ENCODE measurements at regions not wholly inside any gene's neighbourhood (a gene's known extent, or its start where the extent isn't known, plus 50 kb on each side); places are given as distances from the start of the nearest gene placed in this dataset.
A peak's percentile ranks its signal among the peaks of the same experiment; 100 is the strongest.

- POLR2A ChIA-PET: no interaction called here
- dilution Hi-C loops (cut with MboI; ENCODE audit: extremely low pct_ligation_motif_present, low sequenced_read_pairs) (no loop called here), intact Hi-C loops (cut with micrococcal nuclease) (loop anchor here (5.0 kb wide), 1 partner anchor 136 kb away; no protein-coding TSS in a partner anchor)
- Histone ChIP-seq H3K27me3 (ENCODE audit: control insufficient read depth in 2 of 2, insufficient read depth in 2 of 2, low read length in 2 of 2) (no peaks in the 10 kb centered on the region), H3K4me1 (ENCODE audit: control insufficient read depth, extremely low read depth, insufficient read depth, low read length) (peaks cover 12% of the 10 kb centered on the region), H3K36me3 (ENCODE audit: control insufficient read depth in 2 of 2, extremely low read depth in 1 of 2, insufficient read depth in 2 of 2, low read length in 2 of 2) (no peaks in the 10 kb centered on the region), H4K20me1 (replicated peaks; ENCODE audit: control insufficient read depth, extremely low read depth, insufficient read depth, low read length) (no peaks in the 10 kb centered on the region), H3K9ac (replicated peaks; ENCODE audit: extremely low read depth, insufficient read depth, low read length) (no peak overlapping the region), H3K9me3 (replicated peaks; ENCODE audit: control insufficient read depth, insufficient read depth, low read length) (no peaks in the 10 kb centered on the region), H3K4me3 (replicated peaks in 1 of 3; ENCODE audit: insufficient read depth in 1 of 3, low read depth in 1 of 3, low read length in 3 of 3) (no peak overlapping the region), H3K27ac (ENCODE audit: insufficient read depth, low read depth, low read length) (no peak overlapping the region), H2AFZ (ENCODE audit: low read depth, low read length) (no peak overlapping the region), H3K4me2 (ENCODE audit: insufficient read depth, low read length) (no peak overlapping the region), H3K79me2 (ENCODE audit: control insufficient read depth, insufficient read depth, low read length) (no peaks in the 10 kb centered on the region), H3K9me1 (replicated peaks; ENCODE audit: control insufficient read depth, extremely low read depth, insufficient read depth, low read length) (no peaks in the 10 kb centered on the region)
- peak; percentile 74 for FAIRE-seq
- DNase-seq (ENCODE audit: low read depth, low spot score): peak; percentile 43
- no TSS peak for BruUV-seq (replicated peaks)
- CTCF ChIA-PET: interaction anchor here (0.8 to 0.9 kb wide), 2 partner anchors 9 to 169 kb away, joined by 3 read pairs; no protein-coding TSS in a partner anchor
- TF ChIP-seq FOS (IDR thresholded peaks at IDR 0.05; ENCODE audit: borderline replicate concordance, insufficient read depth, low read length) (peak; percentile 39), POLR2A (IDR thresholded peaks at IDR 0.05; ENCODE audit: low read depth, low read length) (no peak)
These were observed 251.8 kb downstream of the LPIN1 start for GRCh38 chr2:11998218-11998617.

- ChIA-PET CTCF (interaction anchor here (0.8 to 0.9 kb wide), 2 partner anchors 8 to 170 kb away, joined by 3 read pairs; no protein-coding TSS in a partner anchor), POLR2A (no interaction called here)
- no peaks in the 10 kb centered on the region for H3K9me3 ChIP-seq (replicated peaks; ENCODE audit: control insufficient read depth, insufficient read depth, low read length)
- DNase-seq (ENCODE audit: low read depth, low spot score): no peak
- intact Hi-C loops (cut with micrococcal nuclease) (loop anchor here (5.0 kb wide), 1 partner anchor 137 kb away; no protein-coding TSS in a partner anchor), dilution Hi-C loops (cut with MboI; ENCODE audit: extremely low pct_ligation_motif_present, low sequenced_read_pairs) (no loop called here)
- BruUV-seq (replicated peaks): no TSS peak
- no peak overlapping the region for H3K9ac ChIP-seq (replicated peaks; ENCODE audit: extremely low read depth, insufficient read depth, low read length)
- peaks cover 12% of the 10 kb centered on the region for H3K4me1 ChIP-seq (ENCODE audit: control insufficient read depth, extremely low read depth, insufficient read depth, low read length)
- no peaks in the 10 kb centered on the region for H3K27me3 ChIP-seq (ENCODE audit: control insufficient read depth in 2 of 2, insufficient read depth in 2 of 2, low read length in 2 of 2)
- no peak for TF ChIP-seq MYC (IDR thresholded peaks at IDR 0.05; ENCODE audit: low read depth, low read length)
- no peak for TF ChIP-seq MAX (IDR thresholded peaks at IDR 0.05; ENCODE audit: insufficient read depth, insufficient read length)
- TF ChIP-seq FOS (IDR thresholded peaks at IDR 0.05; ENCODE audit: borderline replicate concordance, insufficient read depth, low read length): no peak
- no peak for TF ChIP-seq POLR2AphosphoS5 (IDR thresholded peaks at IDR 0.05; ENCODE audit: insufficient read depth, low read depth, low read length)
- TF ChIP-seq EZH2 (IDR thresholded peaks at IDR 0.05; ENCODE audit: borderline replicate concordance, low read depth, low read length, severe bottlenecking): no peak
- no peak for TF ChIP-seq POLR2A (IDR thresholded peaks at IDR 0.05; ENCODE audit: low read depth, low read length)
- TF ChIP-seq JUN (IDR thresholded peaks at IDR 0.05; ENCODE audit: borderline replicate concordance, insufficient read depth, insufficient read length, low read depth): no peak
- no peak for TF ChIP-seq CTCF (IDR thresholded peaks at IDR 0.05; ENCODE audit: extremely low read depth in 1 of 2, insufficient read depth in 1 of 2, low read depth in 1 of 2, low read length in 2 of 2)
- TF ChIP-seq GATA2 (IDR thresholded peaks at IDR 0.05; ENCODE audit: insufficient read depth, insufficient read length, low read depth, low read length): no peak
- no peaks in the 10 kb centered on the region for H3K9me1 ChIP-seq (replicated peaks; ENCODE audit: control insufficient read depth, extremely low read depth, insufficient read depth, low read length)
- H4K20me1 ChIP-seq (replicated peaks; ENCODE audit: control insufficient read depth, extremely low read depth, insufficient read depth, low read length): no peaks in the 10 kb centered on the region
- H3K36me3 ChIP-seq (ENCODE audit: control insufficient read depth in 2 of 2, extremely low read depth in 1 of 2, insufficient read depth in 2 of 2, low read length in 2 of 2): no peaks in the 10 kb centered on the region
- no peak overlapping the region for H2AFZ ChIP-seq (ENCODE audit: low read depth, low read length)
- FAIRE-seq: no peak
- H3K4me2 ChIP-seq (ENCODE audit: insufficient read depth, low read length): no peak overlapping the region
- no peaks in the 10 kb centered on the region for H3K79me2 ChIP-seq (ENCODE audit: control insufficient read depth, insufficient read depth, low read length)
- H3K4me3 ChIP-seq (replicated peaks in 1 of 3; ENCODE audit: insufficient read depth in 1 of 3, low read depth in 1 of 3, low read length in 3 of 3): no peak overlapping the region
- no peak overlapping the region for H3K27ac ChIP-seq (ENCODE audit: insufficient read depth, low read depth, low read length)
These were observed 252.4 kb downstream of the LPIN1 start for GRCh38 chr2:11998626-11999378.

Data from endothelial cell of umbilical vein (primary cell).